ENCODE measurements at regions not wholly inside any gene's neighbourhood (a gene's known extent, or its start where the extent isn't known, plus 50 kb on each side); places are given as distances from the start of the nearest gene placed in this dataset.

DNA sequence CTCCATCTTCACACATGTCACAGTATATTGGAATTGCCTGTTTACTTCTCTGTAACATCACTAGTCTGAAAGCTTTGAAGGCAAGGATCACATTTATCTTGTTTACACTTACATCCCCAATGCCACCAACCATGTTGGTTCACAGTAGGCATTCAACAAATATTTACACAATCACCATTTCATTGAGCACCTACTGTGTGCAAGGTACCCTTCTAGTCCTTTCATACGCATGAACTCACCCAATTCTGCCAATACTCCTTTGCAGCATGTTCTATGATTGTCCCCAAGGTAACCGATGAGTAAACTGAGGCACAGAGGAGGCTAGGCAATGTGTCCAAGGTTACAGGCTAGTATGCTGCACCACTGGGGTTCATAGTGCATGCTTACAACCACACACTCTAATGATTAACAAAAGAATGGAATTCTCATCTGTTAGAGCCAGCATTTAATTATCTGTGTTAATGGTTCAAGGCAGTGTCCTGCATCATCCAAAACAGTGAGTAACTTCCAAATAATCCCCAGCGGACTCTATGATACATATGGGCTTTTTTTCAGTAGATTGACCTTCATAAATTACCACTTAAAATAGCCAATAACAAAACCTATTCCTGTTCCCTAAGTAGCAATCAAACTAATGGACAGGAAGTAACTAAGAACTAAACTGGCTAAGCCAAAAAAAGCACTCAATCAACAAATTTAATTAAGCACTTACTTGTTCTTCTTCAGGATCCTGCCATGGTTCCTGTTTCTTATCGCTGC, 364.5 kb upstream of the XYLT1 start:
- no peaks in the 10 kb centered on the region for H3K9me2 ChIP-seq (ENCODE audit: insufficient read depth)
- H3K9ac ChIP-seq: no peak overlapping the region
- H3K27me3 ChIP-seq (replicated peaks; ENCODE audit: insufficient read depth): no peaks in the 10 kb centered on the region
- peak overlapping the region; percentile 58 for H3K27ac ChIP-seq
- TF ChIP-seq EZH2phosphoT487 (IDR thresholded peaks at IDR 0.05; ENCODE audit: insufficient read depth, low read depth): no peak
- TF ChIP-seq EZH2 (IDR thresholded peaks at IDR 0.05; ENCODE audit: insufficient read depth, poor library complexity, severe bottlenecking): no peak
- H3F3A ChIP-seq (ENCODE audit: insufficient read depth): peaks cover 21% of the 10 kb centered on the region
- DNase-seq: peak; percentile 65
- H3K9me3 ChIP-seq (ENCODE audit: low read depth): no peaks in the 10 kb centered on the region
- H2AFZ ChIP-seq: no peak overlapping the region
- no peak overlapping the region for H3K4me2 ChIP-seq (ENCODE audit: unreplicated experiment)
- whole genome bisulfite sequencing, 2 experiments (ENCODE audit: low coverage in 1 of 2, low lambda C conversion rate in 2 of 2, missing lambda C conversion rate in 2 of 2): 56 to 66% methylated on average over 4 of the region's 4 CpGs
- in situ Hi-C loops (cut with MboI): no loop called here
- H3K79me2 ChIP-seq (ENCODE audit: insufficient read depth): no peaks in the 10 kb centered on the region
- H4K20me1 ChIP-seq (ENCODE audit: insufficient read depth): no peaks in the 10 kb centered on the region
- no peak overlapping the region for H3K4me3 ChIP-seq
- peaks cover 20% of the 10 kb centered on the region for H3K4me1 ChIP-seq (ENCODE audit: insufficient read depth)
- no peaks in the 10 kb centered on the region for H3K36me3 ChIP-seq (ENCODE audit: low read depth)

DNA sequence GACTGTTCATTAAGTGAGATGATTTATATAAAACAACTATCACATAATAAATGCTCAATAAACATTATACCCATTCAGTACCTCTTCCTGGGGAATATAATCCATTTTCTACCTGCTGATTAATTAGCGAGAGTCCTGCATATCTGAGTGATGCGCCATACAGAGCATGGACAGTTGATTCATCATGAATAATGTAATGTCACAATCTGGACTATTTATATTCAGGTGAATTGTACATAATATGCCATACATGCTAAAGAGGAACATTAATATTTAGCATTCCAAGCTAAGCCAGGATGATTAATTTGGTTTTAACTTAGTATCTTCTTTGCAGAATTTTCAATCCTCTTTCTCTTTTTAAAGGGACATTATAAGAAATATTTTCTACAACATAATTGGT, 362.0 kb upstream of the XYLT1 start:
- H4K20me1 ChIP-seq (ENCODE audit: insufficient read depth): no peaks in the 10 kb centered on the region
- peaks cover 27% of the 10 kb centered on the region for H3K4me1 ChIP-seq (ENCODE audit: insufficient read depth)
- no peaks in the 10 kb centered on the region for H3K9me2 ChIP-seq (ENCODE audit: insufficient read depth)
- no peak overlapping the region for H3K9ac ChIP-seq
- TF ChIP-seq EZH2 (IDR thresholded peaks at IDR 0.05; ENCODE audit: insufficient read depth, poor library complexity, severe bottlenecking) (no peak), EZH2phosphoT487 (IDR thresholded peaks at IDR 0.05; ENCODE audit: insufficient read depth, low read depth) (no peak)
- in situ Hi-C loops (cut with MboI): no loop called here
- H3K9me3 ChIP-seq (ENCODE audit: low read depth): no peaks in the 10 kb centered on the region
- no peak overlapping the region for H2AFZ ChIP-seq
- no peak for DNase-seq
- H3K27me3 ChIP-seq (replicated peaks; ENCODE audit: insufficient read depth): no peaks in the 10 kb centered on the region
- H3K79me2 ChIP-seq (ENCODE audit: insufficient read depth): no peaks in the 10 kb centered on the region
- H3F3A ChIP-seq (ENCODE audit: insufficient read depth): peaks cover 20% of the 10 kb centered on the region
- no peak overlapping the region for H3K4me3 ChIP-seq
- no peak overlapping the region for H3K4me2 ChIP-seq (ENCODE audit: unreplicated experiment)
- WGBS, 2 experiments (ENCODE audit: low coverage in 1 of 2, low lambda C conversion rate in 2 of 2, missing lambda C conversion rate in 2 of 2): 70 to 75% methylated on average over 2 of the region's 2 CpGs
- H3K27ac ChIP-seq: no peak overlapping the region
- H3K36me3 ChIP-seq (ENCODE audit: low read depth): no peaks in the 10 kb centered on the region

- H3K79me2 ChIP-seq (ENCODE audit: insufficient read depth): no peaks in the 10 kb centered on the region
- in situ Hi-C loops (cut with MboI): no loop called here
- WGBS, 2 experiments (ENCODE audit: low coverage in 1 of 2, low lambda C conversion rate in 2 of 2, missing lambda C conversion rate in 2 of 2): 67 to 81% methylated on average over 5 of the region's 5 CpGs
- no peaks in the 10 kb centered on the region for H3K27me3 ChIP-seq (replicated peaks; ENCODE audit: insufficient read depth)
- H3F3A ChIP-seq (ENCODE audit: insufficient read depth): peaks cover 18% of the 10 kb centered on the region; the same call in 1 of the 2 replicates
- H2AFZ ChIP-seq: no peak overlapping the region
- H3K4me3 ChIP-seq: no peak overlapping the region
- H3K27ac ChIP-seq: no peak overlapping the region
- peak; percentile 20 for DNase-seq
- H3K36me3 ChIP-seq (ENCODE audit: low read depth): no peaks in the 10 kb centered on the region
- no peaks in the 10 kb centered on the region for H4K20me1 ChIP-seq (ENCODE audit: insufficient read depth)
- H3K4me1 ChIP-seq (ENCODE audit: insufficient read depth): peaks cover 19% of the 10 kb centered on the region; the same call in 1 of the 2 replicates
- no peaks in the 10 kb centered on the region for H3K9me3 ChIP-seq (ENCODE audit: low read depth)
- H3K9ac ChIP-seq: no peak overlapping the region
- H3K9me2 ChIP-seq (ENCODE audit: insufficient read depth): no peaks in the 10 kb centered on the region
- no peak overlapping the region for H3K4me2 ChIP-seq (ENCODE audit: unreplicated experiment)
- no peak for TF ChIP-seq EZH2 (IDR thresholded peaks at IDR 0.05; ENCODE audit: insufficient read depth, poor library complexity, severe bottlenecking)
- TF ChIP-seq EZH2phosphoT487 (IDR thresholded peaks at IDR 0.05; ENCODE audit: insufficient read depth, low read depth): no peak
Measured at GRCh38 chr16:17831330-17831729, 360.6 kb upstream of the XYLT1 start.

DNA sequence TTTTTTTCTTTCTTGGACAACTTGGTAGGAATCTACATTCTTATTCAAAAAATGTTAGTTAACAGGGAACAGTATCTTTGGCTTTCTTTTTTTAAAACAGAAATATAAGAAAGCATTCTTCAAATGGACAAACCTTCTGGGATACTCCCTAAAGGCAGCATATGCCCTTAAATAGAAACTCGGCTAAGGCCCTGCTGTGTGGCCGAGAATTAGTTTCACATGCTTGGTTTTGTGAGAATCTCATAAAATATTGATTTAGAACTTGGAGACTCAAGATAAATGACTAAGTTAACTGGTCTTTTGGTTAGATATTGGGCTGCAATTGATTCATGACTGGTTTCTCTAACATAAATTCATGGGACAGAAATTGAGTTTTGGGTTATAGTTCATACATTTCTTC, 359.9 kb upstream of the XYLT1 start:
- WGBS, 2 experiments (ENCODE audit: low coverage in 1 of 2, low lambda C conversion rate in 2 of 2, missing lambda C conversion rate in 2 of 2): 31 to 52% methylated on average over 2 of the region's 2 CpGs

More for the DNA sequence above, 359.9 kb upstream of the XYLT1 start:
- H3K9ac ChIP-seq: no peak overlapping the region
- in situ Hi-C loops (cut with MboI): no loop called here
- DNase-seq: no peak
- peaks cover 11% of the 10 kb centered on the region; the same call in 1 of the 2 replicates for H3F3A ChIP-seq (ENCODE audit: insufficient read depth)
- H3K27me3 ChIP-seq (replicated peaks; ENCODE audit: insufficient read depth): no peaks in the 10 kb centered on the region
- H3K4me2 ChIP-seq (ENCODE audit: unreplicated experiment): no peak overlapping the region
- H4K20me1 ChIP-seq (ENCODE audit: insufficient read depth): no peaks in the 10 kb centered on the region
- H3K27ac ChIP-seq: no peak overlapping the region
- TF ChIP-seq EZH2phosphoT487 (IDR thresholded peaks at IDR 0.05; ENCODE audit: insufficient read depth, low read depth) (no peak), EZH2 (IDR thresholded peaks at IDR 0.05; ENCODE audit: insufficient read depth, poor library complexity, severe bottlenecking) (no peak)
- H3K4me1 ChIP-seq (ENCODE audit: insufficient read depth): peaks cover 12% of the 10 kb centered on the region; the same call in 1 of the 2 replicates
- H3K9me3 ChIP-seq (ENCODE audit: low read depth): no peaks in the 10 kb centered on the region
- no peak overlapping the region for H2AFZ ChIP-seq
- no peak overlapping the region for H3K4me3 ChIP-seq
- no peaks in the 10 kb centered on the region for H3K36me3 ChIP-seq (ENCODE audit: low read depth)
- H3K79me2 ChIP-seq (ENCODE audit: insufficient read depth): no peaks in the 10 kb centered on the region
- no peaks in the 10 kb centered on the region for H3K9me2 ChIP-seq (ENCODE audit: insufficient read depth)
